B cell (primary cell): ENCODE measurements at regions not wholly inside any gene's neighbourhood (a gene's known extent, or its start where the extent isn't known, plus 50 kb on each side); places are given as distances from the start of the nearest gene placed in this dataset.

Source experiments
- ATAC-seq: fragments of 200-7000 bp; cut with Tn5 transposase; one replicate; pipeline ENCODE4 v1.10.0; 2021; ENCODE audit warnings: low read depth, mild to moderate bottlenecking, moderate number of reproducible peaks, moderate library complexity
- CTCF ChIA-PET: fragments of 350-600 bp; sonication (Branson Sonifier 250); formaldehyde crosslinking; loops from one replicate; lab custom pipeline; 2021; ENCODE audit warnings: antibody characterized with exemption, inconsistent platforms; lab: Charles Lee
- POLR2A ChIA-PET: fragments of 350-600 bp; sonication (Branson Sonifier 250); formaldehyde crosslinking; loops from one replicate; lab custom pipeline; 2021; ENCODE audit warnings: antibody characterized with exemption; lab: Charles Lee
- DNase-seq: peaks from one replicate; pipeline ENCODE4 v3.0.0; 2013
- H2AFZ ChIP-seq: 2 replicates; pipeline ENCODE4 v1.6.1; 2012; ENCODE audit warnings: mild to moderate bottlenecking, low read depth, low read length; ENCODE audit not compliant: insufficient read depth, poor library complexity, severe bottlenecking
- H3K27ac ChIP-seq, 2 donors: 1 replicate in 1 of 2; 2 replicates in 1 of 2; pipeline ENCODE4 v1.5.1; 2012 to 2013; ENCODE audit warnings: low read length in 2 of 2, mild to moderate bottlenecking in 2 of 2, moderate library complexity in 1 of 2
- H3K27me3 ChIP-seq, 4 experiments: fragments of 200-600 bp in 1 of 4; sonication (generic) in 1 of 4; replicated peaks in 1 of 4; 1 replicate in 2 of 4; 2 replicates in 2 of 4; pipeline versions ENCODE4 v1.6.1 to v1.7.0; 2013 to 2016; ENCODE audit warnings: low read length in 3 of 4, mild to moderate bottlenecking in 2 of 4, mixed read lengths in 1 of 4, moderate library complexity in 1 of 4; ENCODE audit not compliant: insufficient read depth in 4 of 4, control insufficient read depth in 3 of 4; ENCODE audit errors: control extremely low read depth in 1 of 4
- H3K36me3 ChIP-seq, 2 experiments: replicated peaks in 1 of 2; 1 replicate in 1 of 2; 2 replicates in 1 of 2; pipeline versions ENCODE4 v1.6.1 to v1.7.1; 2013; ENCODE audit warnings: low read length in 1 of 2; ENCODE audit not compliant: insufficient read depth in 2 of 2, control insufficient read depth in 1 of 2; ENCODE audit errors: control extremely low read depth in 1 of 2, extremely low read depth in 1 of 2
- H3K4me1 ChIP-seq, 2 donors: fragments of 200-600 bp in 1 of 2; sonication (generic) in 1 of 2; 1 replicate in 1 of 2; 2 replicates in 1 of 2; pipeline versions ENCODE4 v1.5.1 to v1.6.1; 2013 to 2017; ENCODE audit warnings: low read length in 2 of 2; ENCODE audit not compliant: control insufficient read depth in 2 of 2, insufficient read depth in 2 of 2
- H3K4me2 ChIP-seq: replicated peaks from 2 replicates; pipeline ENCODE3; 2012; ENCODE audit warnings: mild to moderate bottlenecking, low read depth, low read length; ENCODE audit not compliant: poor library complexity, severe bottlenecking
- H3K4me3 ChIP-seq, 5 experiments: fragments of 200-600 bp in 1 of 5; sonication (generic) in 1 of 5; 1 replicate in 3 of 5; 2 replicates in 2 of 5; pipeline versions ENCODE4 v1.5.1 to v1.7.0; 2011 to 2016; ENCODE audit warnings: low read length in 4 of 5, mild to moderate bottlenecking in 4 of 5, low read depth in 2 of 5, control low read depth in 1 of 5, moderate library complexity in 1 of 5; ENCODE audit not compliant: insufficient read depth in 1 of 5; ENCODE audit errors: control extremely low read depth in 1 of 5, extremely low read depth in 1 of 5
- H3K79me2 ChIP-seq: fragments of 200-600 bp; sonication (generic); one replicate; pipeline ENCODE4 v1.6.0; 2016; ENCODE audit warnings: low read length; ENCODE audit not compliant: control insufficient read depth, insufficient read depth
- H3K9ac ChIP-seq: fragments of 200-600 bp; sonication (generic); 2 replicates; pipeline ENCODE4 v1.6.1; 2017; ENCODE audit warnings: mild to moderate bottlenecking, low read length, moderate library complexity
- H3K9me3 ChIP-seq, 3 donors: one replicate each; pipeline versions ENCODE4 v1.6.1 to v1.7.1; 2013; ENCODE audit warnings: low read length in 2 of 3; ENCODE audit not compliant: control insufficient read depth in 2 of 3, insufficient read depth in 1 of 3; ENCODE audit errors: control extremely low read depth in 1 of 3
- H4K20me1 ChIP-seq: 2 replicates; pipeline ENCODE4 v1.6.0; 2012; ENCODE audit warnings: mild to moderate bottlenecking, low read length; ENCODE audit not compliant: insufficient read depth, control insufficient read depth, poor library complexity, severe bottlenecking
- H3K27ac Mint-ChIP-seq: one replicate; pipeline ENCODE4 v1.8.0; 2021; ENCODE audit warnings: mixed read lengths
- H3K27me3 Mint-ChIP-seq: one replicate; pipeline ENCODE4 v1.8.0; 2021; ENCODE audit warnings: mixed read lengths
- H3K4me1 Mint-ChIP-seq: one replicate; pipeline ENCODE4 v1.8.0; 2021; ENCODE audit warnings: mixed read lengths
- H3K4me3 Mint-ChIP-seq: one replicate; pipeline ENCODE4 v1.8.0; 2021; ENCODE audit warnings: mixed read lengths
- H3K9me3 Mint-ChIP-seq: one replicate; pipeline ENCODE4 v1.8.0; 2022; ENCODE audit warnings: mixed read lengths; ENCODE audit not compliant: insufficient read depth
- CTCF ChIP-seq: fragments of 200-600 bp; IDR thresholded peaks from one replicate; pipeline ENCODE4 v1.8.0; 2022; ENCODE audit warnings: antibody characterized with exemption, mild to moderate bottlenecking
- EZH2 ChIP-seq: IDR thresholded peaks from 2 replicates; pipeline ENCODE4 v1.6.1; 2012; ENCODE audit warnings: borderline replicate concordance, low read depth, mild to moderate bottlenecking, moderate library complexity, low read length; ENCODE audit not compliant: insufficient read depth, poor library complexity, severe bottlenecking
- WGBS: methylation state at CpG from one replicate; pipeline ENCODE4 v1.1.5; 2013; ENCODE audit warnings: missing lambda C conversion rate; ENCODE audit not compliant: insufficient coverage; 5-methylcytosine and 5-hydroxymethylcytosine counted together
- intact Hi-C: fragments of 100-400 bp; cut with micrococcal nuclease; formaldehyde crosslinking; loops from one replicate; pipeline ENCODE4 v1.10.0; 2022

DNA sequence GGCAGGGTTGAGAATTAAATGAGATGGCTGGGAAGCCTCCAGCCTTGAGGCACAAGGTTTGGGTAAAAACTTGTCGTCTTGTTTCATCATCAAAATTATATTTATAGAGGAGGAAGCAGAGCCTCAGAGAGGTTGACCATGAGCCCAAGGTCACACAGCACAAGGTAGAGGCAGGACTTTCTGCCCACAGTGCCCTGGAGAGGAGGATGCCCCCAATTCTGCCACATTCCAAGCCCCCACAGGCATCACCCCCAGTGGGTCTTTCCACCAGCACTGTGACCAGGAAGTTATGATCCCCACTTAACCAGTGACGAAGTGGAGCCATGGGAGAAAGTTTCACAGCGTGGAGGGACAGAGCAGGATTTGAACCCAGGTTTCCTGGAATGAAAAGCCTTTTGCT lies 400.0 kb downstream of the MATN1 start:
- Mint-ChIP-seq H3K27me3 (peaks cover 3% of the 10 kb centered on the region), H3K4me3 (no peak overlapping the region), H3K27ac (no peak overlapping the region), H3K4me1 (no peaks in the 10 kb centered on the region), H3K9me3 (no peaks in the 10 kb centered on the region)
- Histone ChIP-seq H3K9me3 (no peaks in the 10 kb centered on the region), H3K9ac (no peak overlapping the region), H3K79me2 (no peaks in the 10 kb centered on the region), H3K4me3 (no peak overlapping the region), H3K4me1 (no peaks in the 10 kb centered on the region), H3K4me2 (no peak overlapping the region), H4K20me1 (no peaks in the 10 kb centered on the region), H2AFZ (no peak overlapping the region), H3K27me3 (peaks cover 0 to 2% (median 0%) of the 10 kb centered on the region in 4 experiments), H3K27ac (no peak overlapping the region), H3K36me3 (no peaks in the 10 kb centered on the region)
- intact Hi-C loops: no loop called here
- no peak for ATAC-seq
- ChIA-PET CTCF (interaction anchor here (0.6 kb wide), 1 partner anchor 1107 kb away, joined by 3 read pairs; no protein-coding TSS in a partner anchor), POLR2A (no interaction called here)
- 62% methylated on average over 2 of the region's 3 CpGs for WGBS
- TF ChIP-seq EZH2 (no peak), CTCF (no peak)
- DNase-seq: no peak

- peaks cover 0 to 2% (median 0%) of the 10 kb centered on the region in 4 experiments for H3K27me3 ChIP-seq
- Mint-ChIP-seq H3K27me3 (peaks cover 4% of the 10 kb centered on the region), H3K27ac (no peak overlapping the region), H3K4me1 (no peaks in the 10 kb centered on the region), H3K9me3 (no peaks in the 10 kb centered on the region), H3K4me3 (no peak overlapping the region)
- ATAC-seq (no peak), DNase-seq (no peak)
- POLR2A ChIA-PET: no interaction called here
- no peak overlapping the region for H3K9ac ChIP-seq
- no peaks in the 10 kb centered on the region for H3K9me3 ChIP-seq
- TF ChIP-seq CTCF (no peak), EZH2 (no peak)
- no peak overlapping the region for H2AFZ ChIP-seq
- H3K27ac ChIP-seq: no peak overlapping the region
- H3K79me2 ChIP-seq: no peaks in the 10 kb centered on the region
- H3K4me1 ChIP-seq: no peaks in the 10 kb centered on the region
- CTCF ChIA-PET: no interaction called here
- no peak overlapping the region for H3K4me2 ChIP-seq
- WGBS: 70% methylated on average over 4 of the region's 5 CpGs
- no peak overlapping the region for H3K4me3 ChIP-seq
- H3K36me3 ChIP-seq: no peaks in the 10 kb centered on the region
- no peaks in the 10 kb centered on the region for H4K20me1 ChIP-seq
- intact Hi-C loops: no loop called here
These were observed 400.5 kb downstream of the MATN1 start for GRCh38 chr1:30322859-30323257.
